ENCODE measurements at regions not wholly inside any gene's neighbourhood (a gene's known extent, or its start where the extent isn't known, plus 50 kb on each side); places are given as distances from the start of the nearest gene placed in this dataset.

GRCh38 chr6:126185774-126186173, 154.1 kb upstream of the CENPW start:
- no peak overlapping the region for H3K27ac Mint-ChIP-seq
- peaks cover 7% of the 10 kb centered on the region for H3K4me1 Mint-ChIP-seq
- no peaks in the 10 kb centered on the region for H3K27me3 Mint-ChIP-seq (ENCODE audit: insufficient read depth)
- Histone ChIP-seq H3K27me3 (ENCODE audit: control insufficient read depth, insufficient read depth, low read length, poor library complexity, severe bottlenecking) (no peaks in the 10 kb centered on the region), H3K9me3 (ENCODE audit: control insufficient read depth, low read length) (no peaks in the 10 kb centered on the region), H3K4me3 (ENCODE audit: low read length) (no peak overlapping the region), H3K27ac (ENCODE audit: low read depth, low read length) (no peak overlapping the region), H3K9ac (ENCODE audit: extremely low read depth, low read length, poor library complexity, severe bottlenecking) (no peak overlapping the region), H3K4me1 (ENCODE audit: control insufficient read depth, insufficient read depth, low read length) (no peaks in the 10 kb centered on the region), H3K36me3 (ENCODE audit: control insufficient read depth, insufficient read depth, low read length) (no peaks in the 10 kb centered on the region)
- no peaks in the 10 kb centered on the region for H3K9me3 Mint-ChIP-seq
- no peak for DNase-seq
- no peak overlapping the region for H3K4me3 Mint-ChIP-seq
- no peak for TF ChIP-seq CTCF (conservative IDR thresholded peaks at IDR 0.05)
- 90% methylated on average over 1 of the region's 1 CpG; no CpG with 5 or more reads in 1 of the 2 experiments for WGBS, 2 experiments (ENCODE audit: insufficient coverage in 1 of 2, insufficient read length in 1 of 2)
- no peaks in the 10 kb centered on the region for H3K36me3 Mint-ChIP-seq (ENCODE audit: low read depth)

- Mint-ChIP-seq H3K27me3 (ENCODE audit: insufficient read depth) (no peaks in the 10 kb centered on the region), H3K36me3 (ENCODE audit: low read depth) (no peaks in the 10 kb centered on the region), H3K4me1 (no peaks in the 10 kb centered on the region), H3K27ac (no peak overlapping the region), H3K9me3 (no peaks in the 10 kb centered on the region), H3K4me3 (no peak overlapping the region)
- TF ChIP-seq CTCF (conservative IDR thresholded peaks at IDR 0.05) = no peak
- H3K9me3 ChIP-seq (ENCODE audit: control insufficient read depth, low read length) = no peaks in the 10 kb centered on the region
- no peak for DNase-seq
- no peaks in the 10 kb centered on the region for H3K27me3 ChIP-seq (ENCODE audit: control insufficient read depth, insufficient read depth, low read length, poor library complexity, severe bottlenecking)
- no peaks in the 10 kb centered on the region for H3K36me3 ChIP-seq (ENCODE audit: control insufficient read depth, insufficient read depth, low read length)
- WGBS, 2 experiments (ENCODE audit: insufficient coverage in 1 of 2, insufficient read length in 1 of 2) = 80 to 100% methylated on average over 1 of the region's 1 CpG
- no peak overlapping the region for H3K4me3 ChIP-seq (ENCODE audit: low read length)
- no peak overlapping the region for H3K9ac ChIP-seq (ENCODE audit: extremely low read depth, low read length, poor library complexity, severe bottlenecking)
- H3K4me1 ChIP-seq (ENCODE audit: control insufficient read depth, insufficient read depth, low read length) = no peaks in the 10 kb centered on the region
- H3K27ac ChIP-seq (ENCODE audit: low read depth, low read length) = no peak overlapping the region
Measured at GRCh38 chr6:126188279-126188909, 151.5 kb upstream of the CENPW start.

GRCh38 chr6:126195625-126196236, 144.2 kb upstream of the CENPW start:
- Histone ChIP-seq H3K9ac (ENCODE audit: extremely low read depth, low read length, poor library complexity, severe bottlenecking) (no peak overlapping the region), H3K4me1 (ENCODE audit: control insufficient read depth, insufficient read depth, low read length) (no peaks in the 10 kb centered on the region), H3K27me3 (ENCODE audit: control insufficient read depth, insufficient read depth, low read length, poor library complexity, severe bottlenecking) (no peaks in the 10 kb centered on the region), H3K36me3 (ENCODE audit: control insufficient read depth, insufficient read depth, low read length) (no peaks in the 10 kb centered on the region), H3K27ac (ENCODE audit: low read depth, low read length) (no peak overlapping the region), H3K4me3 (ENCODE audit: low read length) (no peak overlapping the region), H3K9me3 (ENCODE audit: control insufficient read depth, low read length) (no peaks in the 10 kb centered on the region)
- H3K36me3 Mint-ChIP-seq (ENCODE audit: low read depth) = no peaks in the 10 kb centered on the region
- H3K27ac Mint-ChIP-seq = no peak overlapping the region
- no peaks in the 10 kb centered on the region for H3K9me3 Mint-ChIP-seq
- TF ChIP-seq CTCF (conservative IDR thresholded peaks at IDR 0.05) = no peak
- H3K4me1 Mint-ChIP-seq = peaks cover 4% of the 10 kb centered on the region
- no peaks in the 10 kb centered on the region for H3K27me3 Mint-ChIP-seq (ENCODE audit: insufficient read depth)
- WGBS, 2 experiments (ENCODE audit: insufficient coverage in 1 of 2, insufficient read length in 1 of 2) = 80 to 96% methylated on average over 1 of the region's 1 CpG
- DNase-seq = no peak
- H3K4me3 Mint-ChIP-seq = no peak overlapping the region
